GM12878 (cell line): ENCODE measurements at regions not wholly inside any gene's neighbourhood (a gene's known extent, or its start where the extent isn't known, plus 50 kb on each side); places are given as distances from the start of the nearest gene placed in this dataset.

Source experiments
- ATAC-seq: fragments of 200-7000 bp; cut with Tn5 transposase; 3 replicates; pipeline ENCODE4 v1.9.1; 2020; ENCODE audit warnings: mild to moderate bottlenecking, moderate library complexity
- BruUV-seq: library from RNA; stranded (reverse); fragments of 400-500 nt; replicated peaks from 2 replicates; lab custom pipeline; 2021; lab: Mats Ljungman, UMichigan
- CTCF ChIA-PET: fragments of 300-600 bp; sonication (Branson Sonifier 250); formaldehyde crosslinking; extraction: SDS; loops from one replicate; lab custom pipeline; 2021; ENCODE audit warnings: inconsistent platforms; lab: Yijun Ruan, JAX
- POLR2A ChIA-PET: fragments of 350-600 bp; formaldehyde crosslinking; extraction: SDS; loops from one replicate; lab custom pipeline; 2021; ENCODE audit warnings: inconsistent platforms; lab: Charles Lee
- RAD21 ChIA-PET: fragments of 300-600 bp; sonication (Branson Sonifier 250); formaldehyde crosslinking; loops from one replicate; lab custom pipeline; 2023; ENCODE audit warnings: antibody characterized with exemption; ENCODE audit not compliant: unreplicated experiment; lab: Charles Lee
- SMC1A ChIA-PET: fragments of 300-600 bp; sonication (Branson Sonifier 250); formaldehyde crosslinking; loops from one replicate; lab custom pipeline; 2023; ENCODE audit not compliant: unreplicated experiment, uncharacterized antibody; lab: Charles Lee
- DNase-seq: peaks from one replicate; pipeline ENCODE4 v3.0.0-alpha.2; 2011; ENCODE audit warnings: low read depth, low spot score
- FAIRE-seq: peaks from 3 replicates; lab custom pipeline; 2011; peaks lifted over from hg19 to GRCh38; lab: Jason Lieb, UNC
- H2AFZ ChIP-seq: 2 replicates; pipeline ENCODE4 v1.6.0; 2011; ENCODE audit warnings: low read depth, low read length, control low read depth; ENCODE audit not compliant: control insufficient read depth
- H3K27ac ChIP-seq: 2 replicates; pipeline ENCODE4 v1.5.1; 2011; ENCODE audit warnings: control low read depth; ENCODE audit not compliant: control insufficient read depth, insufficient read depth
- H3K27me3 ChIP-seq, 2 experiments: replicated peaks in 1 of 2; 2 replicates each; pipeline versions ENCODE4 v1.6.0 to v1.6.1; 2011; ENCODE audit warnings: low read length in 1 of 2; ENCODE audit not compliant: control insufficient read depth in 2 of 2, insufficient read depth in 2 of 2
- H3K36me3 ChIP-seq, 2 experiments: 2 replicates each; pipeline ENCODE4 v1.5.1; 2011; ENCODE audit warnings: low read length in 1 of 2; ENCODE audit not compliant: control insufficient read depth in 2 of 2, insufficient read depth in 2 of 2
- H3K4me1 ChIP-seq: 2 replicates; pipeline ENCODE4 v1.6.1; 2011; ENCODE audit warnings: mild to moderate bottlenecking, low read length, moderate library complexity, mixed read lengths; ENCODE audit not compliant: control insufficient read depth, insufficient read depth
- H3K4me2 ChIP-seq: 2 replicates; pipeline ENCODE4 v1.6.0; 2011; ENCODE audit warnings: control low read depth; ENCODE audit not compliant: control insufficient read depth, insufficient read depth
- H3K4me3 ChIP-seq: fragments of 200-600 bp; sonication (generic); 2 replicates; pipeline ENCODE4 v1.5.1; 2016
- H3K79me2 ChIP-seq: 2 replicates; pipeline ENCODE4 v1.6.0; 2011; ENCODE audit warnings: low read length; ENCODE audit not compliant: control insufficient read depth, insufficient read depth
- H3K9ac ChIP-seq: 2 replicates; pipeline ENCODE4 v1.8.0; 2011; ENCODE audit warnings: low read length, control low read depth, mixed read lengths; ENCODE audit not compliant: control insufficient read depth, insufficient read depth
- H3K9me3 ChIP-seq: replicated peaks from 3 replicates; pipeline ENCODE4 v1.5.1; 2011; ENCODE audit warnings: mild to moderate bottlenecking, low read length; ENCODE audit not compliant: control insufficient read depth, insufficient read depth
- H4K20me1 ChIP-seq: 2 replicates; pipeline ENCODE4 v1.6.0; 2011; ENCODE audit not compliant: control insufficient read depth, insufficient read depth
- CHD2 ChIP-seq: IDR thresholded peaks from 2 replicates; pipeline ENCODE4 v1.6.1; 2011; ENCODE audit warnings: low read depth, low read length, improper control_type of control experiment, borderline replicate concordance
- EP300 ChIP-seq, 2 experiments: fragments of 150-350 bp in 1 of 2; IDR thresholded peaks; 2 replicates each; pipeline ENCODE4 v1.6.1; 2011 to 2012; ENCODE audit warnings: low read depth in 2 of 2, low read length in 2 of 2, borderline replicate concordance in 1 of 2, improper control_type of control experiment in 1 of 2, inconsistent platforms in 1 of 2; ENCODE audit not compliant: control insufficient read depth in 1 of 2
- IRF4 ChIP-seq: IDR thresholded peaks from 2 replicates; pipeline ENCODE4 v1.6.1; 2011; ENCODE audit warnings: low read depth, low read length
- KLF5 ChIP-seq: fragments of 450-650 bp; IDR thresholded peaks from 2 replicates; pipeline ENCODE4 v1.6.1; 2014; ENCODE audit warnings: mild to moderate bottlenecking; ENCODE audit not compliant: partially characterized antibody
- MYB ChIP-seq: fragments of 150-350 bp; IDR thresholded peaks from 2 replicates; pipeline ENCODE4 v1.6.1; 2014; ENCODE audit warnings: mild to moderate bottlenecking, low read depth, low read length, borderline replicate concordance
- PBX3 ChIP-seq: IDR thresholded peaks from 2 replicates; pipeline ENCODE4 v1.6.1; 2011; ENCODE audit warnings: mild to moderate bottlenecking, low read depth, low read length, moderate library complexity; ENCODE audit not compliant: insufficient replicate concordance
- POLR2A ChIP-seq: IDR thresholded peaks from 2 replicates; pipeline ENCODE4 v1.6.1; 2011; ENCODE audit warnings: low read depth, mild to moderate bottlenecking, low read length
- RAD21 ChIP-seq: IDR thresholded peaks from 2 replicates; pipeline ENCODE4 v1.6.1; 2011; ENCODE audit warnings: mild to moderate bottlenecking, low read depth, low read length, moderate library complexity; ENCODE audit not compliant: insufficient read depth
- SIN3A ChIP-seq: IDR thresholded peaks from 2 replicates; pipeline ENCODE4 v1.6.1; 2012; ENCODE audit warnings: low read depth, low read length, improper control_type of control experiment
- TCF3 ChIP-seq: IDR thresholded peaks from 2 replicates; pipeline ENCODE4 v1.6.1; 2012; ENCODE audit warnings: low read depth, mild to moderate bottlenecking, low read length, borderline replicate concordance; ENCODE audit not compliant: insufficient read depth
- ZBED1 ChIP-seq: IDR thresholded peaks from 2 replicates; pipeline ENCODE4 v1.6.1; 2016; ENCODE audit warnings: borderline replicate concordance
- WGBS: methylation state at CpG from one replicate; pipeline ENCODE4 v1.1.6; 2016; ENCODE audit warnings: low lambda C conversion rate; ENCODE audit not compliant: insufficient replicate concordance, insufficient coverage; ENCODE audit errors: missing lambda C conversion rate; 5-methylcytosine and 5-hydroxymethylcytosine counted together
- in situ Hi-C: fragments of 300-500 bp; cut with MboI; formaldehyde crosslinking; loops from 9 replicates; pipeline ENCODE4 v1.14.3; 2018; ENCODE audit warnings: mixed read lengths
- intact Hi-C: fragments of 100-400 bp; cut with micrococcal nuclease; formaldehyde crosslinking; loops from one replicate; pipeline ENCODE4 v1.14.2; 2022; ENCODE audit not compliant: unreplicated experiment
- TF ChIP-seq, protein P1 (sequence below): IDR thresholded peaks from 2 replicates; pipeline ENCODE4 v1.6.1; 2011; ENCODE audit warnings: borderline replicate concordance, low read depth, mild to moderate bottlenecking, moderate library complexity, mixed read lengths, low read length; ENCODE audit not compliant: insufficient read depth; ENCODE audit errors: extremely low read length

DNA sequence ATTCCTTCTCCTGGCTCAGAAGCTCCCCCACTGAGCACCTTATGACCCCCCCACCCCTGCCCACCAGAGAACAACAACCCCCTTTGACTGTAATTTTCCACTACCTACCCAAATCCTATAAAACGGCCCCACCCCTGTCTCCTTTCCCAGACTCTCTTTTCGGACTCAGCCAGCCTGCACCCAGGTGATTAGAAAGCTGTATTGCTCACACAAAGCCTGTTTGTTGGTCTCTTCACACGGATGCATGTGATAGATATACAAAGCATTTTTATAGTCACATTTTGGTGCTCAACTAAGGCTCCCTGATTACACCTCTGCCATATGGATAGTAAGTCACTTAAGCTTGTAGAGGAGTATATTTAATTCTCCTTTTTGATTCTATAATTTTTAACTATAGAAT, 985.8 kb downstream of the REEP3 start:
- SMC1A ChIA-PET = no interaction called here
- no peak overlapping the region for H3K27ac ChIP-seq
- no peak overlapping the region for H2AFZ ChIP-seq
- no TSS peak for BruUV-seq
- H3K79me2 ChIP-seq = no peaks in the 10 kb centered on the region
- RAD21 ChIA-PET = no interaction called here
- no peaks in the 10 kb centered on the region for H3K4me1 ChIP-seq
- H3K36me3 ChIP-seq = no peaks in the 10 kb centered on the region
- POLR2A ChIA-PET = no interaction called here
- H3K9me3 ChIP-seq = no peaks in the 10 kb centered on the region
- WGBS = 0% methylated on average over 3 of the region's 3 CpGs
- CTCF ChIA-PET = no interaction called here
- no peaks in the 10 kb centered on the region for H4K20me1 ChIP-seq
- ATAC-seq (no peak), FAIRE-seq (no peak), DNase-seq (no peak)
- no peak overlapping the region for H3K4me3 ChIP-seq
- H3K27me3 ChIP-seq = no peaks in the 10 kb centered on the region
- no peak overlapping the region for H3K4me2 ChIP-seq
- intact Hi-C loops = no loop called here
- TF ChIP-seq EP300 (IDR thresholded peaks at IDR 0.05; ENCODE audit: borderline replicate concordance in 1 of 2, control insufficient read depth in 1 of 2, low read depth in 2 of 2, low read length in 2 of 2) = no peak
- no peak for TF ChIP-seq KLF5
- TF ChIP-seq PBX3 = no peak
- no peak for TF ChIP-seq MYB
- no peak for TF ChIP-seq CHD2
- no peak for TF ChIP-seq ZBED1
- TF ChIP-seq TCF3 = no peak
- TF ChIP-seq POLR2A = no peak
- TF ChIP-seq IRF4 = no peak
- no peak for TF ChIP-seq RAD21
- TF ChIP-seq, protein P1, sequence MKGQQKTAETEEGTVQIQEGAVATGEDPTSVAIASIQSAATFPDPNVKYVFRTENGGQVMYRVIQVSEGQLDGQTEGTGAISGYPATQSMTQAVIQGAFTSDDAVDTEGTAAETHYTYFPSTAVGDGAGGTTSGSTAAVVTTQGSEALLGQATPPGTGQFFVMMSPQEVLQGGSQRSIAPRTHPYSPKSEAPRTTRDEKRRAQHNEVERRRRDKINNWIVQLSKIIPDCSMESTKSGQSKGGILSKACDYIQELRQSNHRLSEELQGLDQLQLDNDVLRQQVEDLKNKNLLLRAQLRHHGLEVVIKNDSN = no peak
- TF ChIP-seq SIN3A = no peak
- in situ Hi-C loops = no loop called here
- no peak overlapping the region for H3K9ac ChIP-seq
